GM19468 (cell line): ENCODE measurements at regions not wholly inside any gene's neighbourhood (a gene's known extent, or its start where the extent isn't known, plus 50 kb on each side); places are given as distances from the start of the nearest gene placed in this dataset.

Experiments used
- ATAC-seq: cut with Tn5 transposase; IDR thresholded peaks from one replicate; pipeline ENCODE4 v1.9.1; 2021; ENCODE audit warnings: mild to moderate bottlenecking, moderate library complexity, moderate number of reproducible peaks; ENCODE audit not compliant: unreplicated experiment; ENCODE audit errors: extremely low read depth

DNA sequence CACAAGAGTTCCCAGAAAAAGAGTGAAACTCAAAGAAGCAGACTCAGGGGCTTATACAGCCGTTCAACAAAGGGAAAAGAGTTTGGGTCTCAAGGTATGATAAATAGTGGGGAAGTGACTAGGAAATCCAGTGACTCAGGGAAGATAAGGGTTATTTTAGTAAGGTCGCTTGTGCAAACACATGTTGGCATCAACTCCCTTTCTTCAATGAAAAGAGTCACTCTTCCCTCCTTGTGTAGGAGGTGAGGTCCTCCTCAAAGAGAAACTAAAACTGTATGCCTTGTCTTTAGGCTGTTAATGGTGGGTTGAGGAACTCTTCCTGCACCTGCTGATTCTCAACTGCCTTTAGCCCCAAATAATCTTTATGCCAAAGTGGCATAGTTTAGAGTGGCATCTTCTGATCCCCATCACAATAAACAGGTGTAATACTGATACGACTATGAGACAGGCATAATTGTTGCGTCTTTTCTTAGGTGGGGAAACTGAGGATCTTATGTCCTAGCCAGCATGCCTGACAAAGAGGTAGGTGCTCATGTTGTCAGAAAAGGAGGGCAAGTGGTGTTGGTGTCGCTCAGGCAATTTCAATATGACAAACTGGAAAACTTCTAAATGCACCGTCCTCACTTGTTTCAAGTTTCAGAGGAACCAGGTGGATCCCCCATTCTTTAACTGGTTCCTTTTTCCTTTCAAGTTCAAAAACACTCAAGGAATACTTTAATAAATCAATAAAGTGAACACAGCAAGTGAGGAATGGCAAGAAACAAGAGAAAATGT is 294.1 kb upstream of the RUNX1 start:
- no peak for ATAC-seq

GRCh38 chr21:35342440-35342839 is 293.3 kb upstream of the RUNX1 start:
- no peak for ATAC-seq

GRCh38 chr21:35340273-35340672 is 291.2 kb upstream of the RUNX1 start:
- no peak for ATAC-seq

GRCh38 chr21:35338881-35339632 is 290.0 kb upstream of the RUNX1 start:
- no peak for ATAC-seq

DNA sequence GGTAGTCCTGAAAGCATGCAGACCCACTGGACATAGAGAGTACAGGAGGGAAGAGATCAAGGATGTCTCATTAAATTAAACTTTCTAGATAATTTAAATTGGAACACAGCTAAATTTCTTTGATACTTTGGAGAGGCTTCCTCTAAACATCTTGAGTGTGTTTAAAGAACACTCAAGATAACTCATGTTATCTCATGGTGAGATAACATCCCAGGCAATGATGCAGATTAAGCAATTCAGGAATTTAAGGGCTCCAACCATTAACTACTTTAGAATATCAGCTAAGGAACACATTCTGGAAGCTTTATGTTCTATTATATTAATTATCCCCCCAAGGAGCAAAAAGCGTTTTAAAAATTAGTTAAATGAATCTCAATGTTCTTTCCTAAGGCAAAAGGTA is 289.2 kb upstream of the RUNX1 start:
- ATAC-seq: no peak

- ATAC-seq: no peak
These were observed 288.5 kb upstream of the RUNX1 start for GRCh38 chr21:35337573-35337972.

GRCh38 chr21:35336534-35336933 is 287.4 kb upstream of the RUNX1 start:
- ATAC-seq: no peak

DNA sequence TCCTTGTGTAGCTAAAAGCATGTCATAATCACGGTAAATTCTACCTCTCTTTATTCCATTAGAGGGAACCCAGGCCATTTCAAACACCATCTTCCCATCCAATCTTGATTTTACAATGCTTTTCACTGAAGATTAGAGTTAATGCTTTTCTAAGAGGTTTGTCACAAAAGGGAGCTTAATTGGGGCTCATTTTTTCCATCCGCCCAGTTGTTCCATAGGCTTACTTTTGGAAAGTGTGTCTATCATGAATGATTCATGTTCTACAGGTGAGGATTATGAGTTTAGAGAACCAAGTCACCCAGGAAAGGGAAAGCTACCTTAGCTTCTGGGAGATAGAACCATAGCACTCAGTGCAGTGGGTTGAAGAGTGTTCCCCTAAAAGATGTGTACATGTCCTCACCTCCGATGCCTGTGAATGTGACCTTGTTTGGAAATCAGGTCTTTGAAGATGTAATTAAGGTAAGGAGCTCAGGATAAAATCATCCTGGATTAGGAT is 286.9 kb upstream of the RUNX1 start:
- no peak for ATAC-seq

DNA sequence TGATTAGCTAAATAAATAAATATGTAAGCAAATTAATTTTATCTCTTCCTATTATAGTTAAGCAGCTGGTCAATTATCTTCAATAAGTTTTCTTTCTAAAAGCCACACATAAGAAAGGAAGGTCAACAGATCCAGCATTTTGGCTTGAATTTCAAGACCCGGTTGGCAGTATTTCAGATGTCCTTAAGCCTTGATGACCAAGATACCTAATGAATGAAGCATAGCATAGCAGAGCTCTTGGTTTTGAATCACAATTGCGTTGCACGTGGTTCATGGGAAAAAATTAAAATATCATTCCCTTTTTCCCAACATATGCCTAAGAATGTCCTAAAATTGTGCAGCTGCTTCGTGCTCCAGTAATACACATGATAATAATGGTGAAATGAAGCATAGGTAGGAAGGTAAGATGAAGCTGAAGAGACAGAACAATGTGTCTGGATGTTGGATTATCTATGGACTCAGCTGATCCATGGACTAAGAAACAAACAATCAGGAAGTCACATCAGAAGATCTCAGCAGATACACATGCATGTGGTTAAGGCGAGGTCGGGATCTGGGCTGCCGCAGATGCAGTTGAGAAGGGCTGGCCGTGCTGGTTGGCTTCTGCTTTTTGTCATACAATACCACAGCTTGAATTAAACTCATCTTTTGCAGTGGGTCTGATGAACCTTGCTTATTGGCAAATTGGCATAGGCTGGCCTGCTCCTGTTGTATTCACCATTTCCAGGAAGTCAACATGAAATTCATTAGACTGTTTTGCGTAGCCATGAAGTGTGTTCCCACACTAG is 284.9 kb upstream of the RUNX1 start:
- ATAC-seq: no peak

- no peak for ATAC-seq
These were observed 283.8 kb upstream of the RUNX1 start for GRCh38 chr21:35332841-35333426.

GRCh38 chr21:35329940-35330660 is 281.0 kb upstream of the RUNX1 start:
- ATAC-seq: no peak

GRCh38 chr21:35328856-35329455 is 279.9 kb upstream of the RUNX1 start:
- ATAC-seq: no peak

DNA sequence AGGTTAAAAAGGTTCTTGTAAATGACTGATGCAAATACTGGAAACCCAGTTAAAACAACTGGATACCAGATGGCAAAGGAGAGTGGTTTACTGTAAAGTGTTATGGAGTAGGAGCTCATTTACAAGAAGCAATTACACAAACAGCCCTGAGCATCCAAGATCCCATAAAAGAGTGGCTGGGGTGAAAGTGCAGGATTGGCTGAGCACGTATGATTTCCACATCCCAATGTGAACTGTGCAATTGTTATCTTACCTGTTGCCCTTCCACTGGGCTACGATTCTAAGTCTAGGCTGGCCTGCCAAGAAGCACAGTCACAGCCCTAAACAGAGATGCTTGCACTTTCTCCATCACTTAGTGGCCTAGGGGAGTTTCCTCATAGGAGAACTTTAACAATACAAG is 277.6 kb upstream of the RUNX1 start:
- no peak for ATAC-seq

DNA sequence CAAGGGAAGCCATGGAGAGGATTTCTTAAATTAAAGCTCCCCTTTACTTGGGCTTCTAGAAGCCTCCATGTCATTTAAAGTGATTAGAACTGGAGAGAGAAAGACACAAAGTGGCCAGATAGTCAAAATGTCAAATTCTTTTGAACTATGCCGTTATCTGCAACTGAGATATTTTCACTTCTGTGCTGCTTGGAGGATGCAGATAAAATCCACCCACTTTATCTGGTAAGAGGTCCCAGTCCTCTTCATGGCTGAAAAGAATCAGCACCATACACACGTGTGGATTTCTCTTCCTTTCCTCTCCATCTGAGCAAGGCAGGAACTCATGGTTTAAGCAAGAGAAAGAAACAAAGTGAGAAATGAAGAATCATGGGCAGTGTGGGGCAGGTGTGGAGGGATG is 276.9 kb upstream of the RUNX1 start:
- no peak for ATAC-seq

DNA sequence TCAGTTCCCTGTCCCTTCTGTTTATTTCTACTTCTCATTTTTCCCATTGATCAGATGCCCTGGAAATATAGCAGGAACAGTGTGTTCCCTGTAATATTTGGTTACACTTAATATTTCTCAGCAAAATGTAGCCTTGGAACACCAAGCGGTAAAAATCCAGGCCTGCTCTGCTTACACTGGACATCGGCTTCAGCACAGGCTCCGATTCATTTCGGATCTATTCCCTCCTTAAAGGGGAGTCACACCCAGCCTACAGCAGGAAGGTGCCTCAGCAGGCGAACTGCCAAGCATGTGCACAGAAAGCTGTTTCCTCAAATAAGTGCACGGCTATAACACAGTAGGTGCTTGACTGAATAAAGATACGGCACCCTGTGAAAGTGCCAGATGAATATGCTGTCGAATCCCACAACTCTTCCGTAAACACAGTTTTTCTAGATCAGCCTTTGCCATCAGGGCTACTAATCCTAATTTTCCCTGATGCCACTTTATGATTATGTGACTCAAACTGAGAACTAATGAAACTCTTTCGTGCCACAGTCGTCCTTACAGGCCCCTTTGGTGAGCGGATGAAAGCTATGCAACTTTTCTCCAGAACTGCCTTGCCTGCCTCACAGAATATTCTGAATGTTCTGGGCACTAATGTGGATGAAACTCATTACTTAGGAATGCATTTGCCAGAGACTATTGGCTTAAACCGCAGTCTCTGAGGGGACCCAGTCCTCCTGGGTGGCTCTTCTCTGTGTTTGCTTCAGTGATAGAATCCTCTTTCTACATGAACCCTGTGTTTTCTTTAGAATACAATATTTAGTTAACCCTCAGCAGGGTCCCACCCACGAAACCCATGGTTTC is 275.5 kb upstream of the RUNX1 start:
- ATAC-seq: no peak

DNA sequence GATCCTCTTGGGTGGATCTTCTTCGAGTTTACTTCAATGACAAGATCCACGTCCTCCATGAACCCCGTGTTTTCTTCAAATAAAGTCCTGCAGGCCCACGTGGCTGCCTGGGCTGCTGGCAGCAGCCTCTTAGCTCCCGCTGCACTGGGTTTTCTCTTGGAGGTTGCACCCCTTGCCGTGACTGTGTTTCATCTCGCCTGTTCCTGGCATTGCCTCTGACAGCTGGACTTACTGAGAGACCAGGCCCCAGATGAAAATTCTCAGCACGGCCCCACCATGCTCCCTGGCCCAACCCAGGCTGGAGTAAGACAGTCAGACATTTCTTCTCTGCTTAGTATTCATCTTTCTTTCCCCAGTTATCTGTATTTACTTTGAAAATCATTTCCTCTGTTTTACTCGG is 274.8 kb upstream of the RUNX1 start:
- no peak for ATAC-seq

- ATAC-seq: no peak
These were observed 272.5 kb upstream of the RUNX1 start for GRCh38 chr21:35321322-35322200.
